ENCODE measurements at regions not wholly inside any gene's neighbourhood (a gene's known extent, or its start where the extent isn't known, plus 50 kb on each side); places are given as distances from the start of the nearest gene placed in this dataset.

DNA sequence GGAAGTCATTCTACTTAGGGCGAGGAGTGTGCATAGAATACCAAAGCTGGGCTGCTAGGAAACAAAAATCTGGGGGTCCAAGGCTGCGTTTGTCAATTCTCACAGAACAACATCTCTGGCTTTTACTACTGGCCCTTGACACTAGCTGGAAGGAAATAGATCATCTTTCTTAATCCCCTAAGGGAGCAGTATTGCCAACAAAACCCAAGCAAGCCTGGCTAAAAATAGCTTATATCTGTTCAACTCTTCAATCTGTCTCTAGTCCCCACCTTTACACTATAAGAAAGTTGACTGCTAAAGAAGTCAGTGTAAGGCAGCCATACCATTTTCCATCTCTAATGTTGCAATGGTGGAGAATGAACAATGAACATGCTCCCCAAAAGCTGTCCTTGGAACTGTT lies 107.8 kb upstream of the SPRY2 start:
- TF ChIP-seq BCL11A (tag by site-specific recombination; IDR thresholded peaks at IDR 0.05; ENCODE audit: low read depth) (no peak), ZIC2 (tag by site-specific recombination; IDR thresholded peaks at IDR 0.05) (no peak), REST (tag by site-specific recombination; IDR thresholded peaks at IDR 0.05) (no peak)
- TF ChIP-seq, protein P1, sequence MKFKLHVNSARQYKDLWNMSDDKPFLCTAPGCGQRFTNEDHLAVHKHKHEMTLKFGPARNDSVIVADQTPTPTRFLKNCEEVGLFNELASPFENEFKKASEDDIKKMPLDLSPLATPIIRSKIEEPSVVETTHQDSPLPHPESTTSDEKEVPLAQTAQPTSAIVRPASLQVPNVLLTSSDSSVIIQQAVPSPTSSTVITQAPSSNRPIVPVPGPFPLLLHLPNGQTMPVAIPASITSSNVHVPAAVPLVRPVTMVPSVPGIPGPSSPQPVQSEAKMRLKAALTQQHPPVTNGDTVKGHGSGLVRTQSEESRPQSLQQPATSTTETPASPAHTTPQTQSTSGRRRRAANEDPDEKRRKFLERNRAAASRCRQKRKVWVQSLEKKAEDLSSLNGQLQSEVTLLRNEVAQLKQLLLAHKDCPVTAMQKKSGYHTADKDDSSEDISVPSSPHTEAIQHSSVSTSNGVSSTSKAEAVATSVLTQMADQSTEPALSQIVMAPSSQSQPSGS (tag by site-specific recombination; IDR thresholded peaks at IDR 0.05; ENCODE audit: low read depth), result no peak
- TF ChIP-seq, protein P2, sequence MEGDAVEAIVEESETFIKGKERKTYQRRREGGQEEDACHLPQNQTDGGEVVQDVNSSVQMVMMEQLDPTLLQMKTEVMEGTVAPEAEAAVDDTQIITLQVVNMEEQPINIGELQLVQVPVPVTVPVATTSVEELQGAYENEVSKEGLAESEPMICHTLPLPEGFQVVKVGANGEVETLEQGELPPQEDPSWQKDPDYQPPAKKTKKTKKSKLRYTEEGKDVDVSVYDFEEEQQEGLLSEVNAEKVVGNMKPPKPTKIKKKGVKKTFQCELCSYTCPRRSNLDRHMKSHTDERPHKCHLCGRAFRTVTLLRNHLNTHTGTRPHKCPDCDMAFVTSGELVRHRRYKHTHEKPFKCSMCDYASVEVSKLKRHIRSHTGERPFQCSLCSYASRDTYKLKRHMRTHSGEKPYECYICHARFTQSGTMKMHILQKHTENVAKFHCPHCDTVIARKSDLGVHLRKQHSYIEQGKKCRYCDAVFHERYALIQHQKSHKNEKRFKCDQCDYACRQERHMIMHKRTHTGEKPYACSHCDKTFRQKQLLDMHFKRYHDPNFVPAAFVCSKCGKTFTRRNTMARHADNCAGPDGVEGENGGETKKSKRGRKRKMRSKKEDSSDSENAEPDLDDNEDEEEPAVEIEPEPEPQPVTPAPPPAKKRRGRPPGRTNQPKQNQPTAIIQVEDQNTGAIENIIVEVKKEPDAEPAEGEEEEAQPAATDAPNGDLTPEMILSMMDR (tag by site-specific recombination; IDR thresholded peaks at IDR 0.05), result no peak
